LoVo (cell line): ENCODE measurements at regions not wholly inside any gene's neighbourhood (a gene's known extent, or its start where the extent isn't known, plus 50 kb on each side); places are given as distances from the start of the nearest gene placed in this dataset.

Source experiments
- DNase-seq: peaks from one replicate; pipeline ENCODE4 v3.0.0-alpha.2; 2016; ENCODE audit warnings: low spot score

DNA sequence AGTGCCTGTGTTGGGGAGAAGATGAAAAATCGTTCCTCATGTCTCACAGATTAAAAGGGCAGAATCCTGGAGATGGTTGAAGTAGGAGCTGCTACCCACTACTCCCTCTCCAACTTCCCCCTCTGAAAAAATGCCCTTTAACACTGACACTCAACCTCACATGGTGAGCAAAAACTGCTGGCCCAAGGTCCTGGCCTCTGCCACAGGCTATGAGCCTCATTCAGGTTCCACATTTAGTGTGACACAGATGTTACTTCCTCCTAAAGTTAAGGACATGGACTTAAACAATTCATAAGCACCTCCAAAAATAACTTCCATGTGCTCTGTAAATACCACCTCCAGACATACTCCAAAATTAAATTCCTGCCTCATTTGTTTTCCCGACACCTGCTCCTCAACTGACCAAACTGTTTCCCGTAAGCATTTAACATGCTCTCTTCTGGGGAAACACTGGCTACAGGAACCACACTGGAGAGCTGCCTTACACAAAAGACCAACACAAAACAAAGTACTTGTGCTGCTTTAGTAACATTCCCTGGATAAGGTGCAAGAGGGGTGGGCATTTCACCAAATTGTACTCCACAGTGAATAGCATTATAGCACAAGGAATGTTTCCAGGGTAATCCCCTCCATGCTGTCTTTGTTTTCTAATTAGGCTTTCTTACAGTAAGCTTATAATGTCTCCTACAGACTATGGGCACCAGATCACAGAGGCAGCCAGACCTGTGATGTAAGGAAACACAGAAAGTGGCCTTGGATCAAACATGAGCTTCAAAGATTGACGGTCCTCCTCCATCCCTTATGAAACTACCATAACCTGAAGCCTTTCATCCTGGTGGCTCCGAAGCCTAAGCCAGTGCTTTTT, 57.0 kb downstream of the PHLDA1 start:
- no peak for DNase-seq

DNA sequence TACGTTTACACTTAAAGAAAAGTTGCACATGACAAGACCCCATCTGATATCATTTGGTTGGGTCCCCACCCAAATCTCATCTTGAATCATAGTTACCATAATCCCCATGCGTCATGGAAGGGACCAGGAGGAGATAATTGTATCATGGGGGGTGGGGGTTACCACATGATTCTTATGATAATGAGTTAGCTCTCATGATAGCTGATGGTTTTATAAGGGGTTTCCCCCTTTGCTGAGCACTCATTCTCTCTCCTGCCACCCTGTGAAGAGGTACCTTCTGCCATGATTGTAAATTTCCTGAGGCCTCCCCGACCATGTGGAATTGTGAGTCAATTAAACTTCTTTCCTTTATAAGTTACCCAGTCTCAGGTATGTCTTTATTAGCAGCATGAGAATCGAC, 60.3 kb downstream of the PHLDA1 start:
- no peak for DNase-seq

DNA sequence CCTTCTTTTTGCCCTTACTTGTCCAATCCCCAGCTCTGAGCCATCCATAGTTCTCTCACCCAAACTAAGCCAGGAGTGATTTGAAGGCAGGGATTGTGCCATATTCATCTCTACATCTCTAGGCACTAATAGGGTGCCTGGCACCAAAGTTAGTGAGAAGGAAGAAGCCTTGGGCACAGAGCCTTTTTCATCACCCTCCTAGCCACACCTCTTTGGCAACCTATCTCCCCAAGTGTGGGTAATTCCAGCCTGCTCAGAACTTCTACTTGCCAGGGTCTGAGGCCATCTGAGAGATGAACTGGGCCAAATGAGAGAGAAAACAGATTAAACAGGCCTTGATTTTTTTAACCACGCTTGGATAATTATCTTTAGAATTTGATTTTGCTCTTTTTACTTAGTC, 61.3 kb downstream of the PHLDA1 start:
- DNase-seq, result no peak

DNA sequence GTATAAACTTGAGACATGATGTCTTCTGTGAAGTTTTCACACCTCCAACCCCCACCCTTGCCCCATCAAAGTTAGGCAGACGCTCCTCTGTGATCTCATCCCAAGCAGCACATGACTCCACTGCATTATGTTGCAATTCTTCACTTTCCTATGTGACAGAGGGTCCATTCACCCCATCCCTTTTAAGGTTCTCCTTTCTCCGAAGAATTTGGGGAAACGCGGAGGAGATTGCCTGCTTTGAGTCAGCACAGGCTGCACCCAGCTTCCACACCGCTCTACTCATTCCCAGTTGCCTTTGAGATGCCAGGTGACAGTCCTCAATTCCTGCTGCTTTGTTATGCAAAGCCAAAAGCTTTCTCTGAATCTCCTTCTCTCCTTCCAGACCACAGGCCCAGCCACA, 61.8 kb downstream of the PHLDA1 start:
- no peak for DNase-seq

DNA sequence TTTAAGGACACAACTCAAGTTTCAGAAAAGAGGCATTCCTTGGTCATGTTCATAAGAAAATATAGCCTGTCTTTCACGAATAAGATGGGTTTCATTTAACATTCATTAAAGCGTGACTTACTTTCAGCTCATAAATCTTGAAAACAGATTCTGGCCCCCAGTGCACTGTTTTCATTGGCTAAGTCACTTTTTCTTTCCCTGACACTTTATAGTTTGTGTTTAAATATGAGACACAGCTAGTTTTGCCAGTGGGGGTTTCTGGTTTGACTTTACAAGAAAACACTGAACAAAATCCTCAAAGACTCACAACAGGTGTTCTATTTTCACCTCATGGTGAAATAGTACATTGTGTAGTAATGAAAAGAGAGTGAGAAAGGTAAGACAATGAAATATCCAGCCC, 65.9 kb downstream of the PHLDA1 start:
- DNase-seq, result no peak

DNA sequence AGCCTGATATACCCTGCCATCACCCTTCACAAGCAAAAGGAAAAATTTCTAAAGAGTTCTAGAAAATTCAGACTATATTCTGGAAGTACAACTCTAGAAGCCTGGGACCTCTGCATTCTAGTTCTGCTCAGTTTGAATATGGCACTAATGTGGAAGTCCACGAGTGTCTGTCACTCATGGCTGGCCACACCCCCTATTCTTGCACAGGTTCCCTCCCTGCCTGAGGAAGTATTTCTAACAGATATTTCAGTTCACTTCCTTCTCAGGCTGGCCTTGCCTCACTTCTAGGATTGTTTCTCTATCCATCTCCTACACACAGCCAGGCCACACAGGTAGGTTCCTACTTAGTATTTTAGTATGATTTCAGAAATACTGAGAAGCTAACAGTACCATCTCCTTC, 67.4 kb downstream of the PHLDA1 start:
- DNase-seq, result peak; percentile 59

DNA sequence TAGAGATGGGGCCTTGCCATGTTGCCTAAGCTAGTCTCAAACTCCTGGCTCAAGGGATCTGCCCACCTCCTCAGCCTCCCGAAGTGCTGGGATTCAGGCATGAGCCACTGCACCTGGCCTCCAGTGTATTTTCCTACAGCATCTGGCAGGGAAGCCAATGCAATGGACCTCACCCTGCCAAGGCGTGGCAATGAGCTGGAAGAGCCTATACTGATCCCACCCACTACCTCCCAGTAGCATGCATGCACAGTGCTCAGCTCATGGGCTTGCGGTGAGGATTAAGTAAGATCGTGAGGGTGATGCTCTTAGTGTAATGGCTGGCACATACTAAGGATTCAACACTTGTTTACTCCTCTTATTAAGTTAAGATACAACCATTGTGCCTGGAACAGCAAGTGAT, 69.7 kb downstream of the PHLDA1 start:
- DNase-seq, result peak; percentile 64

DNA sequence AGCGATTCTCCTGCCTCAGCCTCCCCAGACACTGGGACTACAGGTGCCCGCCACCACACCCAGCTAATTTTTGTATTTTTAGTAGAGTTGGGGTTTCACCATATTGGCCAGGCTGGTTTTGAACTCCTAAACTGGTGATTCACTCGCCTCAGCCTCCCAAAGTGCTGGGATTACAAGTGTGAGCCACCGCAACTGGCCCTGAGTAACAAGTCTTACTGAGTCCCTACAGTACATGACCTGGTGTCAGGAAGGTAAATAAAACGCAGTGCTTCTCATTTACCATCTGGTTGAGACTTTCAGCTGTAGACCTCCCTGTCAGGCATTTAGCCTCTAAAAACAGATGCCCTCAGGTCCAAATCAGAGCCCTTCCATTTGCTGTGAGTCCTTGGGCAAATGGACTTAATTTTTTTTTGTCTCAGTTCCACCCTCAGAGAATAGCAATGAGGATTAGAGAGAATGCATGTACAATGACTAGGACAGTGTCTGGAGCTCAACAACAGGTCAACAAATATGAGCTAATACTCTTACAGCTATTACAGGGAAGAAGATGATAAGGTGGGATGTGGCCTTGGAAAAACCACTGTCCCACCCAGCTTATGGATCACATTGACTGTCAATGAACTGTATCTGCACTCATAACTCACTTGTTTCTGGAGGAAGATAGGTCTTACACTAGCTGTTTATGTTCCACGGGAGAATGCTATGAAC, 70.5 kb downstream of the PHLDA1 start:
- no peak for DNase-seq

DNA sequence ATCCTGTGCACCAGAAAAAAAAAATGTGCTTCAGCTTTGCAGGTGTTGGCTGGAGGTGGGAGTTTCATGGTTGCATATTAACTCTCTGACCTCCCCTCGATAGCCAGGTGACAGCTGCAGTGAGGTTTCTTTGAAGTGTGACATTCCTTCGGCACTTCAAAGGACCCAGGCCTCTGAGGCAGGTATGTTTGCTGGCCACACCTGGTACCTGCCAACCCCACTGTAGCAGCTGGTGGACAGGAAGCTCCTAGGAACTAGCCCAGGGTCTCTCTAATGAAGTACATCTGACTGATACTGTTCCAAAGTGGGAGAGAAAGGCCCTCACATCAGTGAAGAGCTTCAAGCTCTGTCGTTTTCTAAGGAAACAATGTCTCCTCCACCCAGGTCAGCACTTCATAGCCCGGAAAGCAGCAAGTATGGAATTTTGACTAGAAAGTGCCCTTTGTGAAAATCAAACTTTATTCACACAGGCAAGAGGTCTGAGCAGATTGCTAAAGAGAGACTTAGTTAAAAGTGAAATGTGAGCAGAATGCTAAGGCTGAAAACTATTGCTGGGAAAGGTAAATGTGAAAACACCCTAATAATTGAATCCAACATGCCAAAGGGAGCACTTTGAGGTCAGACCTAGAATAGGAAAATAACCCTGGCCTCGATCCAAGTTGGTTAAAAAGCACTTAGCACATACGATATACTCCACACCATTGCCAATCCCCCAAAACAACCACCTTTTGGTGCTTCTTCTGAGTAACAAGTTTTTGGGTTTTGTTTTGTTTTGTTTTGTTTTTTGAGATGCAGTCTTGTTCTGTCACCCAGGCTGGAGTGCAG, 71.3 kb downstream of the PHLDA1 start:
- peak; percentile 95 for DNase-seq

DNA sequence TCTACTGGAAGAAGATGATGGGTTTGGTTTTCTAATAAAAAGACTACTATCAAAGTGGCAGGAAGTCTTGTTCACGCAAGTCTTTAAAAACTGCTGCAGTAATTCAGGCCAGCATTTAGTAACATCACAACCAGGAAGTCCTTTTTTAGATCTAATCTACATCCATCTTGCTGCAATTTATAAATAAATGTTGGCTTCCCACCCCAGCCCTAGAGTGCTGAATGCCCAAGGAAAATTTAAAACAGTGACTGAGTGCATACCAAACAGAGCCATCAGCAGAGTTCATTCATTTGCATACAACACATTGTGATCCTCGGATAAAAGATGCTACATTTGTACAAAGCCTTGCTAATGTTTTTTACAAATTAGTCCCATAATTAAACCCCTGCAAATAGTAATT, 72.1 kb downstream of the PHLDA1 start:
- DNase-seq, result no peak

DNA sequence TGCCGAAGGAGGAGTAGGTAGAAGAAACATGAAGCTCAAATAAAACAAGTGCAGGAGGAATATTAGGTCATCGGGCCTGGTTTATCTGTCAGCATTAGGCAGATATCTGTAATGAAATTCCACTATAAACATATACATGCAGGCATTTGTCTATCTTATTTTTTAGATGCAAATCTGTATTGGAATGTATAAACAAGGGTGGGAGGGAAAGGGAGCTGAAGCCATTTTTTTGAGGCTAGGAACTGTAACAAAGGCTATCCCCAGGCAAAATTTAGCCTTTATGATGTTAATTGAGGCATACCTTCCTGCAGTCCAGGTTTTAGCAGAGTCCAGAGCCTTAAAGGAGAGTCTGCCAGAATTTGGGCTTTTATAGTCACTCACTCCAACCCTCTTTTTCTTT, 72.5 kb downstream of the PHLDA1 start:
- DNase-seq, result peak; percentile 39

DNA sequence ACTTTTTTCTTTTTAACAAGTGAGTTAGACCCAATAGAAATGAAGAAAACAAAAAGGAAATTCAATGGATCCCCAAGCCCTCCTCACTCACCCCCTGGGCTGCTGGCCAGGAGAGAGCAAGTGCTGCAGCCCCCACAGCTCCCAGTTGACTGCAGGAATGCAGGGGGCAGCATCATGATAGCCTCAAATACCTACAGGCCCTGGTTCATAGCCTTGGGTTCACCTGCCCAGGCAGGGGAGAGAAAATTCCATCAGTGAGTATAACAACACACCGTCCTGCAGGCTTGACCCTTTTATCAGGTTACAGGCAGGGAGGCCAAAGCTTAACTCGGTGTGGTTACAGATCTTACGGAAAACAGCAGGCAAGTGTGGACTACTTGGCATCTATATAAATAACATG, 76.3 kb downstream of the PHLDA1 start:
- DNase-seq, result no peak

DNA sequence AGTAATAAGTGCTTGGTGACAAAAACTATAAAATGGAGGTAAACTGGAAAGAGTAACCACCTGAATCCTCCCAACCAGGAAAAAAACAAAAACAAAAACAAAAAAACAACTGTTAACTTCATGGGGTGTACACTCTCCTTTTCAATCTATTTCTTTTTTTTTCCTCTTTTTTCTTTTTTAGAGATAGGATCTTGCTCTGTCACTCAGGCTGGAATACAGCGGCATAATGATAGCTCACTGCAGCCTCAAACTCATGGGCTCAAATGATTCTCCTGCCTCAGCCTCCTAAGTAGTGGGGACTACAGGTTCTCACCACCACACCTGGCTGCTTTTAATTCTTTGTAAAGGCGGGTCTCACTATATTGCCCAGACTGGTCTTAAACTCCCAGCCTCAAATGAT, 76.8 kb downstream of the PHLDA1 start:
- DNase-seq, result no peak

DNA sequence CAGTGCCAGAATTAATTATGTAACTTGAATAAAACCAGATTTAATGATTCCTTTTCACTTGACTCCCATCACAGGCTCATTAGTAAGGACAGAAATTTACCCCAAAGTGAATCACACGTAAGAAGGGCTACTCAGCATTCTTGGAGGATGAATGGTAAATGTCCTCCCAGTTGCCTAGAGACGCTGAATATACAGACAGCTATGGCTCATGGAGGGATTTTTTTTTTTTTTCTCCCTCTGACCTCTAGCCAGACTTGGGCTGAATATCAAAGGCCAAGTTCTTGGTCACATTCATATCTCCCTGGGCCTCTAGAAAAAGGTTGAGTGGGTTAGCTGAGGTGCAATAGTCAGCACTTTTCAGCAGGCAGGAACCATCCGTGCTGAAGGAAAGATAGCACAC, 77.5 kb downstream of the PHLDA1 start:
- peak; percentile 96 for DNase-seq

DNA sequence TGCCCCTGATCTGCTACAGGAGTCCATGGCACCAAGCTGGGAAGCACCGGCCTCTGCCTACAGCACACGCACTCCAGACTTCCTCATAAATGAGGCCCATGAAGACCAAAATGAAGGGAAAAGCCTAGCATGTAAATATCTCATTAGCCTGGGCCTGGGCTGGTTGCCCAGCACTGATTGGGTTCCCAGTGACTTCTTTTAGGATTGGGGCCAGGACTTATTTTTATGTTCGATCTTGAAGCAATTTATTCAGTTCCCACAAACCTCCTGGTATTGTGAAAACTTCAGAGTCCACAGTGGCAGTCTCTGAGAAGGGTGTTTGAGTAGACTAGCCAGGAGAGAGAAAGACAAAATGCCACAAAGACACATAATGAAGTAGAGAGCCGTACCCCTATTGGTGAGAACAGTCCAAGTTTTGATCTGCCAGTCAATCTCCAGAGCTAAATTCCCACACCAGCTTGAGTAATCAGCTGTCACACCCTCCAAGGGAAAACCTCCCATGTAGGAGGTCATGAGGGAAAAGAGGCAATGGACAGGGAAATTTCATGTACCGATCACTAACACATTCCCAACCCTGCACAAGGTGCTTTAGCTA, 78.2 kb downstream of the PHLDA1 start:
- DNase-seq, result peak; percentile 86

DNA sequence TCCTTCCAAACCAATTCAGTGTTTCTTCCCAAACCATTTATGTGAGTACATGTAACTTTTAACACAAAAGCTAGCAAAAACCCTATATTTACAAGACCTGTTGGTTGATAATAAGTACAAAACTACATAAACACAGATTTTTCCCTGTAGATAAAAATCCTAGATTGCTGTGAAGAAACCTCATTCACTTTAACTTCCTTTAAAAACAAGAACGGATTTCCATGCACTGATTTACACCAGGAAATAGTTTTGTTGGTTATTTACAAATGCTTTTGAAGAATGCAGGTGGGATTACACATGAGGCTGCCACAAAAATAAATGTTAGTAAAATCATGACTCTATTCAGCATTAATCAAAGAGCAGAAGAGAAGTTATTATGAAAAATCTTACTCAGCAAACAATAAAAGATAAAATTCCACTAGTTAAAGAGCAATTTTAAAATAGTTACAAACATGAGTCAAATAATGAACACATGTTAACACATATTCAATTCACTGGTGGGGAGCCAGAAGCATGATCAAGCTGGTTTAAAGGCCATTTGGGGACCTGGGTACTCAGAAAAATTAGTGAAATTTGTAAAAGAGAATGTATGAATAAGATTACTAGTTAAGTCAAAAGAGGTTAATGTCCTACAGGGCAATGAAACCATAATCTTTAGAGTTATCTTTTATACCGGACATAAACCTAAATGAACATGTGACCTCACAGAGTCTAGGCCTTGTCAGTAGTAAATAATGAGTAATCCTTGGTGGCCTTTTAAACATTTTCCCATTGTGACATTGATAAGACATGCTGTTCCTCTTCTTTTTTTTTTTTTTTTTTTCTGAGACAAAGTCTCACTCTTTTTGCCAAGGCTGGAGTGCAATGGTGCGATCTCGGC, 79.9 kb downstream of the PHLDA1 start:
- peak; percentile 87 for DNase-seq

DNA sequence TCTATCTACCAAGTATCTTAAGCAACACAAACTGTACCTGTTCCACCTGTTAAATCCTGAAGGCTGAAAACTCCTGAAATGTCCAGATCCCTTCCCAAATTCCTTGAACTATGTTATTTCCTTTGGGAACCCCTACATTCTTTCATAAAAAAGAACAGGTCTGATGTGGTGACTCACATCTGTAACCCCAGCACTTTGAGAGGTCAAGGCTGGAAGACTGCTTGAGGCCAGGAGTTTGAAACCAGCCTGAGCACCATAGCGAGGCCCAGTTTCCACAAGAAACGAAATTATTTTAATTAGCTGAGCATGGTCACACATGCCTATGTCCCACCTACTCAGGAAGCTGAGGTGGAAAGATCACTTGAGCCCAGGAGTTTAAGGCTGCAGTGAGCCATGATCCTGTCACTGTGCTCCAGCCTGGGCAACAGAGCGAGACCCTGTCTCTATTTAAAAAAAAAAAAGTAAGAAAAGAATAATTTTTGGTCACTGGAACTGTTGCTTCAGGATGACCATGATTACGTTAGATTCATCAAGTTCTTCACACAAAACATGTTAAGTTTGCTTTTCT, 84.3 kb downstream of the PHLDA1 start:
- no peak for DNase-seq

DNA sequence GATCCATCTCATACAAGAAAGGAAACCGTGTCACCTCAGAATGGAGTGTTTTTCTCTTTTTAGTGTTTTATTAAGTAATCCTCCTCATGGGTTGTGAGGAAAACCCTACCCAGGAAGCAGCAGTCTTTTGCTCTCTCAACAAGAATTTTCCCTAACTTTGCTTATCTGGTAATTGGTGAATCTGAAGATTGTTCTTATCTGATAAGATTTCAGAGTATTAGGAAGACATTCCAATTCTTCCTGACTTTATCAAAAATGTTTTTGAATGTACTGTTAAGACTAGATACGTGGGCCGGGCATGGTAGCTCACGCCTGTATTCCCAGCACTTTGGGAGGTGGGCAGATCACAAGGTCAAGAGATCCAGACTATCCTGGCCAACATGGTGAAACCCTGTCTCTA, 86.0 kb downstream of the PHLDA1 start:
- no peak for DNase-seq

DNA sequence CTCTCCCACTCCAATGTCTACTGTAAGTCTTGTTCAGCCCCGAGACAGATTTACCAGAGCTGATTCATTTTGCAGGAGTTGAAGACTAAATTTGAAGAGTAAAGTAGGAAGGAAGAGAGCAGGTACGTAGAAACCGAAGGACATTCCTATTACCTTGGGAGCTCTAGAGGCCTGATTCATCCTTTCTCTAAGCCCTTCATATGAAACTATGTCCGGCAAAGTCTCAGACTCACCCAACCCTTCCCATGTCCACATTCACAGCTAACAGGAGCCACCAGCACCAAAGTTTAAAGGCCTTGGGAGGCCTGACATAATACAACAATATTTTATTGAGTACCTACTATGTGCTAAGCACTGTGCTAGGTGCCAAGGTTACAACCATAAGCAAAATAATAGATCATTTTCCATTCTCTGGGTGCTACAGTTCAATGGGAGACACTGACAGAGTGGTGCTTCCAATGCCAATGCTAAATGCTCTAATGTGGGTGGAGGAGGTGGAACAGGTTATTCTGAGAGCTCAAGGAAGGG, 86.6 kb downstream of the PHLDA1 start:
- no peak for DNase-seq

DNA sequence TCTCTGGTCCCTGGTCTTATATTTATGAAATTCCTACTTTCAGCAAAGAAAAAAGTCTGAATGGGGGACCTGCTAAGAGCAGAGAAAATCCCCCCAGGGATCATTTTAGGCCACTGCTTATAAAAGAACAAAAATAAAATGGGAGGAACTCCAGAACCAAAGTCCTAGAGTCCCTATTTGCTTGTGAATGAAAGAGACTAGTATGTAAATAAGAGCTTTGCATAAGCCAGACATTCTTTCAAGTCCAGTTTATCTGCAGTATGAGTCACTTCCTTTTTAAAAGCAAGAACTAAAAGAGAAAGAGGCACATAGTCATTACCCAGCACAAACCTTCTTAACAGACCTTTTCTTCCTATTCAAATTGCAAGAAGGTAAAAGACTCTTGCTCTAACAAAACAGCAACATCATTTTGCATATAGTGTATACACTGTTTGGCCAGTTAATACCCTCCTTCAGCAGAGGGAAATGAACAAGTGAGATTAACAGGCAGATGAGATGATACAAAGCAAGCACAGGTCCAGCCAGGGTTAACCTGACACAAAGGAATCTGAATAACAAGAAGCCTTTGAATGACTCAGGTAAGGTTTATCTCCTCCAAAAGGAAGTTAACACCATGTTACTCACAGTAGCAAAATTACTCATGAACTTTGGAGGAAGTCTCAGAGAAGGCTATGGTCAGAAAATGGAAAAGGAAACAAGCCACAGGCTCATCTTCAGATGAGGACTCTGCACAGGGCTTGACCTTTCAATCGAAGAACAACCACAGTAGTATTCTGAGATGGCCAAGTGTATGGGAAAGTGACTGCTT, 87.3 kb downstream of the PHLDA1 start:
- DNase-seq, result peak; percentile 92
